ENCODE measurements at regions not wholly inside any gene's neighbourhood (a gene's known extent, or its start where the extent isn't known, plus 50 kb on each side); places are given as distances from the start of the nearest gene placed in this dataset.
A peak's percentile ranks its signal among the peaks of the same experiment; 100 is the strongest.
"Not testable (repeated sequence)": the region's sequence is repeated elsewhere in the genome, so short reads cannot be mapped to it uniquely, and the experiment has no call there.

DNA sequence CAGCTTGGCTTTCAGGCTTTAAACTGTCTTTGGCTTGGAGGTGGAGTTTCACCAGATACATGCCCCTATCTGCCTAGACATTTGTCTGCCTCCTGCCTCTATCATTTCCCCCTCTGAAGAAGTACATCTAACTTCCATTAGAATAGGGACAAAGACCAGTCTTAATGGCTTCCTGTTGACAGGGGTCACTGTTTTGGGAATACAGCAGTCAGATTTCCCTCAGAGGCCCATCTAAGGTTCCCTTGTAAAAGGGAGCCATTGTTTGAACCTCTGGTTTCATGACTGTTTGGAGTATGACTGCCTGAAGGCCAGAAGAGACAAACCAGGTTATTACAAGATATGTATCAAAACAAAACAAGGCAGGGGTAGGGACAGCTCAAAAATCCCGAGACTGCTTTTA lies 665.7 kb upstream of the GJE1 start:
- whole genome bisulfite sequencing (ENCODE audit: insufficient coverage) = no CpG with 5 or more reads among the region's 1 CpG
- H3K36me3 ChIP-seq (ENCODE audit: control insufficient read depth, insufficient read depth, low read length) = no peaks in the 10 kb centered on the region
- no peak overlapping the region for H3K4me3 ChIP-seq (ENCODE audit: low read depth, low read length)
- H3K4me1 ChIP-seq (ENCODE audit: control insufficient read depth, insufficient read depth, low read length) = no peaks in the 10 kb centered on the region
- no peaks in the 10 kb centered on the region for H3K27me3 ChIP-seq (ENCODE audit: control insufficient read depth, insufficient read depth, low read length)
- no peak for DNase-seq (ENCODE audit: low read depth in 4 of 6, low spot score in 6 of 6)
- H3K9me3 ChIP-seq (ENCODE audit: control insufficient read depth, insufficient read depth, low read length) = no peaks in the 10 kb centered on the region
- H3K27ac ChIP-seq (ENCODE audit: low read depth, low read length) = no peak overlapping the region

DNA sequence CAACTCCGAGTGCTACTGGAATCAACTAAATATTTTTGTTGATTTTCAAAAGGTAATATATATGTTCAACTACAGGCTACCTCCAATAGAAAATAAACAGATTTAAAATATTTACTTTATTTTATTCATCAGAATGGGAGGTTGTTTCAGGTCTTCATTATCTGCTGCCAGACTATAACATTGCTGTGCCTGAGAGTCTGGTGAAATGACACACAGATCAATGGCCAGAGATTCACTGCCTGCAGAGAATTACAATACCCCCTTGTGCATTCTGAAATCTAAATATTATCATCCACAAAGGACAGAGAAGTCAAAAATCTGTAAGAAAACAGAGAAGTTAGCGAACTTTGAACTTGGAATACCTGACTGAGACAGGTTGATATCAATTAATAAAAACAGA lies 667.8 kb upstream of the GJE1 start:
- peak in 2 of 6 donors; percentile 12 to 57 for DNase-seq (ENCODE audit: low read depth in 4 of 6, low spot score in 6 of 6)
- Histone ChIP-seq H3K36me3 (ENCODE audit: control insufficient read depth, insufficient read depth, low read length) (no peaks in the 10 kb centered on the region), H3K27me3 (ENCODE audit: control insufficient read depth, insufficient read depth, low read length) (no peaks in the 10 kb centered on the region), H3K4me3 (ENCODE audit: low read depth, low read length) (no peak overlapping the region), H3K4me1 (ENCODE audit: control insufficient read depth, insufficient read depth, low read length) (no peaks in the 10 kb centered on the region), H3K27ac (ENCODE audit: low read depth, low read length) (no peak overlapping the region), H3K9me3 (ENCODE audit: control insufficient read depth, insufficient read depth, low read length) (no peaks in the 10 kb centered on the region)
- no CpG with 5 or more reads among the region's 2 CpGs for WGBS (ENCODE audit: insufficient coverage)

DNA sequence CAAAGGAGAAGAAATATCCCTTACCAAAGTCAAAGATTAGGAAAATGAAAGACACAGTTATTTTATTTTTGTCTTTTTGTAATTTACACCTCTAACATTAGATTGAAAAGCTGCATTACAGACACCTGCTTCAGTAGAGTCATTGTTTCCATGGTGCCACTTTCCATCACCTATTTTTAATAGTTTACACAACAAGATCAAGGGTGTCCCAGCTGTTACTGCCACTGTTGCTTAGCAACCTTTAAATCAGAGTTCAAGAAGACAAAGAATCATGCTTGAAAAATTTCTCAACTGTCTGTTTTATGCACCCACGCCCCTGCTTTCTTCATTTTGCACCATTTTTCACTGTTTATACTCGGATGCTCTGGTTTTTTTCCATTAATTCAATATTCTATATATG lies 668.2 kb upstream of the GJE1 start:
- H3K27ac ChIP-seq (ENCODE audit: low read depth, low read length) = no peak overlapping the region

DNA sequence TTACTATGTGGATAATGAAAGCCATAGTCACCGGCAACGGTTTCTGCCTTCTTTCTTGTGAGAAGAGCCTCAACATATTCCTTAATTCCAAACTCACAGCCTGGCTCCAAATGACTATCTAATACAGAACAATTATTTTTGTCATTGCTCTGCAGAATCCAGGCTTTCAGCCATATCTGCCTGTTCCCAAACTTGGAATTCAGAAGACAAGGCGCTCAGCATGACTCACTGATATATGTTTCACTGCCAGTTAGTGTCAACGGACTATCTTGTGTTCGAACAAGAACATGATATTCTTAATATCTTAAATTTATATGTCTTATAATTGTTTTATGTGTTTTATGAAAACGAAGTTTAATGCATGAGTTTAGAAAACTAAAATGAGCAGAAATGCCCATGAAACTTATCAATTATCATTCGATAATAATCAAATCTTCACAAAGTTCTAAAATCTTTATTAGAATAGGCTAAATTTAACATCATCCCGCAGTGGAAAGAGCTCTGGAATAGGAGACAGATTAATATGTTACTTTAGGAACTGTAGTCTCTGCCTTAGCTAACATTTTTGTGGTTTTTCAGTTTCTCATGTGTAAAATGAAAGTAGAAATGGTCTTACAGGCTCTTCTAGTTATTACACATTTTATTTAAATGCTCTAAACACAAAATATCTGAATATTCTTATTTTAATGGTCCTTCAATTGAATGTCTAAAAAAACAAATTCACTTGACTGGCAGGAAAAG lies 669.3 kb upstream of the GJE1 start:
- DNase-seq (ENCODE audit: low read depth in 4 of 6, low spot score in 6 of 6) = no peak
- WGBS (ENCODE audit: insufficient coverage) = no CpG with 5 or more reads among the region's 8 CpGs
- Histone ChIP-seq H3K4me1 (ENCODE audit: control insufficient read depth, insufficient read depth, low read length) (no peaks in the 10 kb centered on the region), H3K27me3 (ENCODE audit: control insufficient read depth, insufficient read depth, low read length) (no peaks in the 10 kb centered on the region), H3K4me3 (ENCODE audit: low read depth, low read length) (no peak overlapping the region), H3K9me3 (ENCODE audit: control insufficient read depth, insufficient read depth, low read length) (no peaks in the 10 kb centered on the region), H3K36me3 (ENCODE audit: control insufficient read depth, insufficient read depth, low read length) (no peaks in the 10 kb centered on the region), H3K27ac (ENCODE audit: low read depth, low read length) (no peak overlapping the region)

More for the DNA sequence above, 668.2 kb upstream of the GJE1 start:
- H3K27me3 ChIP-seq (ENCODE audit: control insufficient read depth, insufficient read depth, low read length) = no peaks in the 10 kb centered on the region
- no CpG with 5 or more reads among the region's 2 CpGs for WGBS (ENCODE audit: insufficient coverage)
- peak in 3 of 6 donors; percentile 46 to 91 (median 64) for DNase-seq (ENCODE audit: low read depth in 4 of 6, low spot score in 6 of 6)
- H3K9me3 ChIP-seq (ENCODE audit: control insufficient read depth, insufficient read depth, low read length) = no peaks in the 10 kb centered on the region
- H3K4me1 ChIP-seq (ENCODE audit: control insufficient read depth, insufficient read depth, low read length) = no peaks in the 10 kb centered on the region
- no peaks in the 10 kb centered on the region for H3K36me3 ChIP-seq (ENCODE audit: control insufficient read depth, insufficient read depth, low read length)
- no peak overlapping the region for H3K4me3 ChIP-seq (ENCODE audit: low read depth, low read length)

DNA sequence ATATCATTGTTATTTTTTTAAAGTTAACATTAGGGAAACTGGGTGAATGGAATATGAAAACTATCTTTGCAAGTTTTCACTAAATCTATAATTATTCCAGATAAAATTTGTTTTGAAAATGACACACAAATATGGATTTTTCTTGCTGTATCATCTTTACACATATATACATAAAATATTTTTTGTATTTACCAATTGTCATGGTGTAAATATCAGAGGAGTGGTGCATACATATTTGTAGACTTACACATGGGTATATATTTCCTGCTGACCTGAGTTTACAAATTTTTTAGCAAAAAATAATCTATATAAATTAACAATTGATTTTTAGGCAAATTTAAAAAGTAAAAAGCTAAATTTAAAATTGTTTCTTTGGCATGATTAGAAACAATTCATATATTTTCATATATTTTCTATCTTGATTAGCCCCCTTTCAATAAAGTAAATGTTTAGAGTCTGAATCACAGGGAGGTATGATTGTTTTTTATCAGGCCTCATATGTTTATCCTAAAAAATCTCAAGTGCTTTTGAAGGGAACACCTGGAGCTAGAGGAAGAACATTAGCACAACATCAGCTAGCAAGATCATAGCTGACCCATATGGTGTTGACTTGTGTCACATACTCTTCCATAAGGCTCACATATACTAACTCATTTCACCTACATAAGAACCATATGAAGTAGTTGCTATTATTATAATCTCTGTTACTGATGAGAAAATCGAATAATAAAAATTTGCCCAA lies 671.8 kb upstream of the GJE1 start:
- Histone ChIP-seq H3K27ac (ENCODE audit: low read depth, low read length) (no peak overlapping the region), H3K27me3 (ENCODE audit: control insufficient read depth, insufficient read depth, low read length) (no peaks in the 10 kb centered on the region), H3K9me3 (ENCODE audit: control insufficient read depth, insufficient read depth, low read length) (no peaks in the 10 kb centered on the region), H3K4me1 (ENCODE audit: control insufficient read depth, insufficient read depth, low read length) (no peaks in the 10 kb centered on the region), H3K4me3 (ENCODE audit: low read depth, low read length) (no peak overlapping the region), H3K36me3 (ENCODE audit: control insufficient read depth, insufficient read depth, low read length) (no peaks in the 10 kb centered on the region)
- no CpG with 5 or more reads among the region's 1 CpG for WGBS (ENCODE audit: insufficient coverage)
- DNase-seq (ENCODE audit: low read depth in 4 of 6, low spot score in 6 of 6) = no peak

DNA sequence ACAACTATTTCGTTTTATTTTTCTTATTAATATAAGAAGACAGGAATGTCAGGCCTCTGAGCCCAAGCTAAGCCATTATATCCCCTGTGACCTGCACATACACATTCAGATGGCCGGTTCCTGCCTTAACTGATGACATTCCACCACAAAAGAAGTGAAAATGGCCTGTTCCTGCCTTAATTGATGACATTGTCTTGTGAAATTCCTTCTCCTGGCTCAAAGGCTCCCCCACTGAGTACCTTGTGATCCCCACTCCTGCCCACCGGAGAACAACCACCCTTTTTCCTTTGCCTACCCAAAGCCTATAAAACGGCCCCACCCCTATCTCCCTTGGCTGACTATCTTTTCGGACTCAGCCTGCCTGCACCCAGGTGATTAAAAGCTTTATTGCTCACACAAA lies 672.5 kb upstream of the GJE1 start:
- H3K27ac ChIP-seq (ENCODE audit: low read depth, low read length); H3K4me1 ChIP-seq (ENCODE audit: control insufficient read depth, insufficient read depth, low read length); H3K4me3 ChIP-seq (ENCODE audit: low read depth, low read length); DNase-seq (ENCODE audit: low read depth in 4 of 6, low spot score in 6 of 6); H3K36me3 ChIP-seq (ENCODE audit: control insufficient read depth, insufficient read depth, low read length); H3K9me3 ChIP-seq (ENCODE audit: control insufficient read depth, insufficient read depth, low read length); H3K27me3 ChIP-seq (ENCODE audit: control insufficient read depth, insufficient read depth, low read length): not testable (repeated sequence)
- 43% methylated on average over 4 of the region's 5 CpGs for WGBS (ENCODE audit: insufficient coverage)

DNA sequence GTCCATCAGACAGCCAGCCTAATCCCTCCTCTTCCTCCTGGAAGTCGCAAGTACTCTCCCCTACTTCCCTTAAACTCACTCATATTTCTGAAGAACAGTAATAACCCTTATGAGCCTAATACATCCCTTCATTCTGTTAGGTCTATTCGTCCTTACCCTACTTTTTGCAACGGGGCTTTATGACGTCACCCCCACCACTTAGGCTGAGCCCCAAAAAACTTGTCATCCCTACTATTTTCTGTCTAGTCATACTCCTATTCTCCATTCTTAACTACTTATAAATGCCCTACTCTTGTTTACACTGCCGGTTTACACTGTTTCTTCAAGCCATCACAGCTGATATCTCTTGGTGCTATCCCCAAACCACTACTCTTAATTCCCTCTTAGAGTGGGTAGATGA lies 674.7 kb upstream of the GJE1 start:
- not testable (repeated sequence) for H3K27me3 ChIP-seq (ENCODE audit: control insufficient read depth, insufficient read depth, low read length); H3K36me3 ChIP-seq (ENCODE audit: control insufficient read depth, insufficient read depth, low read length); H3K9me3 ChIP-seq (ENCODE audit: control insufficient read depth, insufficient read depth, low read length); H3K27ac ChIP-seq (ENCODE audit: low read depth, low read length); H3K4me3 ChIP-seq (ENCODE audit: low read depth, low read length); H3K4me1 ChIP-seq (ENCODE audit: control insufficient read depth, insufficient read depth, low read length); DNase-seq (ENCODE audit: low read depth in 4 of 6, low spot score in 6 of 6)
- 84% methylated on average over 3 of the region's 5 CpGs for WGBS (ENCODE audit: insufficient coverage)

DNA sequence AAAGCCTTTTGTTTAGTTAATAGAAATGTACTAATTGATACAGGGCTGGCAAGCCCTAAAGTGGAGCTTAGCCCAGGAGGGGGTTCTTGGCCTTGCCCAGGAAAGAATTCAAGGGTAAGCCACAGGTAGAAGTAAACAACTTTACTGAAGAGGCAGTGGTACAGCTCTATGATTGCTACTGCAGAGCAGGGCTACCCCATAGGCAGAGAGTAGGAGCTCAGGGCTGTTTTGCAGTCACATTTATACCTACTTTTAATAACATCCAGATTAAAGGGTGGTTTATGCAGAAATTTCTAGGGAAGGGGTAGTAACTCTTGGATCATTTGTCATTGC lies 680.4 kb upstream of the GJE1 start:
- H3K4me1 ChIP-seq (ENCODE audit: control insufficient read depth, insufficient read depth, low read length) = no peaks in the 10 kb centered on the region
- H3K9me3 ChIP-seq (ENCODE audit: control insufficient read depth, insufficient read depth, low read length) = no peaks in the 10 kb centered on the region
- H3K4me3 ChIP-seq (ENCODE audit: low read depth, low read length) = no peak overlapping the region
- no peaks in the 10 kb centered on the region for H3K36me3 ChIP-seq (ENCODE audit: control insufficient read depth, insufficient read depth, low read length)
- no peaks in the 10 kb centered on the region for H3K27me3 ChIP-seq (ENCODE audit: control insufficient read depth, insufficient read depth, low read length)
- DNase-seq (ENCODE audit: low read depth in 4 of 6, low spot score in 6 of 6) = no peak
- no peak overlapping the region for H3K27ac ChIP-seq (ENCODE audit: low read depth, low read length)

DNA sequence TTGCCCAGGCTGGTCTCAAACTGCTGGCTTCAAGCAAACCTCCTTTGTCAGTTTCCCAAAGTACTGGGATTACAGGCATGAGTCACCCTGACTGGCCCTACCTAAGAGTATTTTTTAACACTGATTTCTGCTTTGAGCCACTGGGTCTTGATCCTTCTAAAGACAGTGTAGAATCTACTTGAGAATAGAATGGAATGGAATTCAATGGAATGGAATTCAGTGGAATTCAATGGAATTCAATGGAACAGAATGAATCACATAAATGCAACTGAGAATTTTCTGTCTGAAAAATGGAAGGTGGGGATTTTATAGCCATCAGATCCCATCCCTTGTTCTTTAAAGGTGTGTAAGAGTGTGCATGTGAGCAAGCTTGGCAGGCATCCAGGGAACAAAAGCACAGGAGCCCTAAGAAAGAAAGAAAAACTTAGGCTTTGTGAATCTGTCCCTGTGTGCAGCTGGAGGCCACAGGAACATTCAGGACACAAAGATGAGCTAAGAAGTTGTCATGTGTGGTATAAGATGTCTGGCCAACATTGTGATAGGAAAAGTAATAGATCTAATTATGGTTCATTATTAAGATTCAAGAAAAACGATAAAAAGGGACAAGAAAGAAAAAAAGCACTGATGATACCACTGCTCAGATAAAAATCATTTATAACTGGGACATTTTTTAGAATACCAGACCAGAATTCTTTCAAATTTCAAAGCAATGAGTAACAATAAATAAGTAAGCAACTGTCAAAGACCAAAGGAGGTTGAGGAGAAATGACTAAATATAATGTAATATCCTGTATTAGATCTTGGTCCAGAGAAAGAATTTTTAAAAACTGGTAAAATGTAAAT lies 681.0 kb upstream of the GJE1 start:
- no CpG with 5 or more reads among the region's 1 CpG for WGBS (ENCODE audit: insufficient coverage)
- no peak overlapping the region for H3K27ac ChIP-seq (ENCODE audit: low read depth, low read length)
- H3K36me3 ChIP-seq (ENCODE audit: control insufficient read depth, insufficient read depth, low read length) = no peaks in the 10 kb centered on the region

DNA sequence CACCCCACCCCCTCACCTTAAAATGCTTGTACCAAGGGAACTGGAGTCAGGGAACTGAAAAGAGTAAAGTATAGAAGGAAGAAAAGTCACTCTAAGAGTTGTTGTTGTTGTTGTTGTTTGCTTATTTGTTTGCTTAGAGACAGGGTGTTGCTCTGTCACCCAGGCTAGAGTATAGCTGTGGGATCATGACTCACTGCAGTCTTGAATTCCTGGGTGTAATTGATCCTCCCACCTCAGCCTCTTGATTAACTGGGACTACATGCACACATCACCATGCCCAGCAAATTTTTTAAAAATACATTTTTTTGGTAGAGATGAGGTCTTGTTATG lies 681.6 kb upstream of the GJE1 start:
- DNase-seq (ENCODE audit: low read depth in 4 of 6, low spot score in 6 of 6) = no peak
- no peaks in the 10 kb centered on the region for H3K4me1 ChIP-seq (ENCODE audit: control insufficient read depth, insufficient read depth, low read length)
- no peak overlapping the region for H3K27ac ChIP-seq (ENCODE audit: low read depth, low read length)
- no peak overlapping the region for H3K4me3 ChIP-seq (ENCODE audit: low read depth, low read length)
- no peaks in the 10 kb centered on the region for H3K27me3 ChIP-seq (ENCODE audit: control insufficient read depth, insufficient read depth, low read length)
- H3K9me3 ChIP-seq (ENCODE audit: control insufficient read depth, insufficient read depth, low read length) = no peaks in the 10 kb centered on the region
- H3K36me3 ChIP-seq (ENCODE audit: control insufficient read depth, insufficient read depth, low read length) = no peaks in the 10 kb centered on the region

More for the DNA sequence above, 681.0 kb upstream of the GJE1 start:
- no peaks in the 10 kb centered on the region for H3K27me3 ChIP-seq (ENCODE audit: control insufficient read depth, insufficient read depth, low read length)
- peak in 1 of 6 donors; percentile 3 for DNase-seq (ENCODE audit: low read depth in 4 of 6, low spot score in 6 of 6)
- H3K4me3 ChIP-seq (ENCODE audit: low read depth, low read length) = no peak overlapping the region
- H3K9me3 ChIP-seq (ENCODE audit: control insufficient read depth, insufficient read depth, low read length) = no peaks in the 10 kb centered on the region
- H3K4me1 ChIP-seq (ENCODE audit: control insufficient read depth, insufficient read depth, low read length) = no peaks in the 10 kb centered on the region
